ENCODE measurements at regions not wholly inside any gene's neighbourhood (a gene's known extent, or its start where the extent isn't known, plus 50 kb on each side); places are given as distances from the start of the nearest gene placed in this dataset.
"Not testable (repeated sequence)": the region's sequence is repeated elsewhere in the genome, so short reads cannot be mapped to it uniquely, and the experiment has no call there.

- FAIRE-seq, result no peak
These were observed 157.1 kb downstream of the PHLDA1 start for GRCh38 chr12:75874441-75874840.

GRCh38 chr12:75872762-75873161 lies 158.8 kb downstream of the PHLDA1 start:
- DNase-seq (ENCODE audit: low spot score) (no peak), FAIRE-seq (no peak)

More at GRCh38 chr12:75874441-75874840, 157.1 kb downstream of the PHLDA1 start:
- DNase-seq (ENCODE audit: low spot score), result no peak

- FAIRE-seq, result no peak
- DNase-seq (ENCODE audit: low spot score), result no peak
These were observed 160.7 kb downstream of the PHLDA1 start for GRCh38 chr12:75870878-75871277.

- no peak for DNase-seq (ENCODE audit: low spot score)
- FAIRE-seq, result no peak
These were observed 163.1 kb downstream of the PHLDA1 start for GRCh38 chr12:75868501-75868900.

GRCh38 chr12:75865315-75865714 lies 166.3 kb downstream of the PHLDA1 start:
- no peak for DNase-seq (ENCODE audit: low spot score)
- no peak for FAIRE-seq

GRCh38 chr12:75864161-75864560 lies 167.4 kb downstream of the PHLDA1 start:
- FAIRE-seq, result no peak
- DNase-seq (ENCODE audit: low spot score), result no peak

- FAIRE-seq, result no peak
- peak; percentile 56 for DNase-seq (ENCODE audit: low spot score)
These were observed 168.0 kb downstream of the PHLDA1 start for GRCh38 chr12:75863533-75863932.

GRCh38 chr12:75862692-75863471 lies 168.7 kb downstream of the PHLDA1 start:
- FAIRE-seq, result peak; percentile 40
- peak; percentile 59 for DNase-seq (ENCODE audit: low spot score)

- FAIRE-seq, result no peak
These were observed 171.7 kb downstream of the PHLDA1 start for GRCh38 chr12:75859868-75860267.

GRCh38 chr12:75856235-75856634 lies 175.3 kb downstream of the PHLDA1 start:
- FAIRE-seq (no peak), DNase-seq (ENCODE audit: low spot score) (no peak)

More at GRCh38 chr12:75859868-75860267, 171.7 kb downstream of the PHLDA1 start:
- DNase-seq (ENCODE audit: low spot score), result no peak

GRCh38 chr12:75855360-75855759 lies 176.2 kb downstream of the PHLDA1 start:
- no peak for FAIRE-seq
- no peak for DNase-seq (ENCODE audit: low spot score)

- DNase-seq (ENCODE audit: low spot score), result no peak
These were observed 176.8 kb downstream of the PHLDA1 start for GRCh38 chr12:75854681-75855309.

GRCh38 chr12:75854137-75854536 lies 177.4 kb downstream of the PHLDA1 start:
- FAIRE-seq, result not testable (repeated sequence)

More at GRCh38 chr12:75854681-75855309, 176.8 kb downstream of the PHLDA1 start:
- no peak for FAIRE-seq

GRCh38 chr12:75853626-75854025 lies 177.9 kb downstream of the PHLDA1 start:
- no peak for FAIRE-seq

More at GRCh38 chr12:75854137-75854536, 177.4 kb downstream of the PHLDA1 start:
- DNase-seq (ENCODE audit: low spot score), result not testable (repeated sequence)

GRCh38 chr12:75852956-75853355 lies 178.6 kb downstream of the PHLDA1 start:
- FAIRE-seq, result no peak
- DNase-seq (ENCODE audit: low spot score), result no peak

More at GRCh38 chr12:75853626-75854025, 177.9 kb downstream of the PHLDA1 start:
- no peak for DNase-seq (ENCODE audit: low spot score)

GRCh38 chr12:75852143-75852542 lies 179.4 kb downstream of the PHLDA1 start:
- peak; percentile 64 for DNase-seq (ENCODE audit: low spot score)
- FAIRE-seq, result peak; percentile 85

GRCh38 chr12:75850721-75851462 lies 180.7 kb downstream of the PHLDA1 start:
- DNase-seq (ENCODE audit: low spot score) (peak; percentile 81), FAIRE-seq (peak; percentile 85)

- no peak for FAIRE-seq
- DNase-seq (ENCODE audit: low spot score), result no peak
These were observed 182.6 kb downstream of the PHLDA1 start for GRCh38 chr12:75848961-75849360.

GRCh38 chr12:75848431-75848925 lies 183.1 kb downstream of the PHLDA1 start:
- DNase-seq (ENCODE audit: low spot score), result no peak
- no peak for FAIRE-seq

- DNase-seq (ENCODE audit: low spot score) (no peak), FAIRE-seq (no peak)
These were observed 185.5 kb downstream of the PHLDA1 start for GRCh38 chr12:75846102-75846501.

- no peak for DNase-seq (ENCODE audit: low spot score)
- no peak for FAIRE-seq
These were observed 186.6 kb downstream of the PHLDA1 start for GRCh38 chr12:75844985-75845384.

Measured in RCC 7860 (cell line).